CD4-positive, alpha-beta T cell treated with Interleukin-12 subunit alpha and Interleukin-12 subunit beta, for 1 hour (primary cell): ENCODE measurements at regions not wholly inside any gene's neighbourhood (a gene's known extent, or its start where the extent isn't known, plus 50 kb on each side); places are given as distances from the start of the nearest gene placed in this dataset.

Source experiments
- DNase-seq: peaks from one replicate; pipeline ENCODE4 v3.0.0-alpha.2; 2020

GRCh38 chr5:174338185-174339010 lies 292.9 kb downstream of the NSG2 start:
- no peak for DNase-seq

- no peak for DNase-seq
Observed at GRCh38 chr5:174339130-174339529, 293.6 kb downstream of the NSG2 start.

- DNase-seq, result no peak
Observed at GRCh38 chr5:174340226-174340625, 294.7 kb downstream of the NSG2 start.

DNA sequence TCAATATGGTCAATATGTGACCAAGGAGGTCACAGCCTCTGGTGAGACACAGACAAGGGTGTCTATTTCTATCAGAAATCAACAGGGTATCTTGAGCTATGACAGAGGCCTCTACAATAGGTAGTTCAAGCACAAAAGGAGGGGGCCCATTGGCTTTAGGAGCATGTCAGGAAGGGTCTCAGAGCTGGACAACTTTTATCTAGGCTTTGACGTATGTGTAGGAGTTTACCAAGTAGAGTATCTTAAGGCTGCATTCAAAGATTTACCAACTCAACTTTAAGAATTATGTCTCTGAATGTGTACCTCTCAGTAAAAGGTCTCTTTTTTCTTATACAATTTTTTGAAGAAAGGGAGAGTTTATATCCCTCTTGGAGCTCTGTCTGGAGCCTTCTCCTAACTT lies 297.2 kb downstream of the NSG2 start:
- no peak for DNase-seq

DNA sequence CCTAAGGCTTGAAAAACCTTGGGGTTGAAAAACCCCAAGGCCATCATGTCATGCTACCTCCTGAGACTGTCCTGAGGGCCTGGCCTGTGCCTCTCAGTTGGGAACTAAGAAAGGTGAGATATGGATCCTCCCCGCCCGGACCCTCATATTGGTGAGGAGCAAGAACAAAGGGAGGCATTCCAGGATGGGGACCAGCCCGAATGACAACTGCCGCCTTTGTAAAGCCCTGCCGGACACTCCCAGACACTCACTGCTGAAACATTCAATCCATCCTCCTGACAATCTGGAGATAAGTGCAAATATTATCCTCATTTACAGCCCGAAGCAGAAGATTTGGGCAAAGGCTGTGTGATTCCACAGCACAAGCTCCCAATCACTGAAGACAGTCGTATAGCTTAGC lies 298.3 kb downstream of the NSG2 start:
- DNase-seq, result no peak

DNA sequence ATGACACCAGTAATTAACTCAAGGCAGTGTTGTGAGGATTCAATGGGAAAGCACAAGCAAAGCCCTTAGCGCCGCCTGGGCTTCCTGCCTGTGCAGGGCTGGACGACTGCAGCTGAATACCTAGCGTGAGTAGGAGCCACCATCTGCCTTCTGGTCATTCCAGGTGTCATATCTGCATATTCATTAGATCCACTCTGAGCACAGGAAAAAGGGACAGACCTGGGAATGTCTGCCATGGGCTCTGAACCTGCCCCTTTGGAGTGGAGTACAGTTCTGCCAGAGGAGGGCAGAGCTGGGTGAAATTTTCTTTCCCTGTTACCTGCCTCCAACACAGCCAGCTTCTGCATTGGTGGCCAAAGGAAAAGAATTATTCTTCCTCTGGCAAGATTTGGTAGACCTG lies 298.8 kb downstream of the NSG2 start:
- DNase-seq, result no peak

- DNase-seq, result no peak
Observed at GRCh38 chr5:174347183-174347582, 301.7 kb downstream of the NSG2 start.

- no peak for DNase-seq
Observed at GRCh38 chr5:174348311-174348981, 302.9 kb downstream of the NSG2 start.

GRCh38 chr5:174352681-174353080 lies 307.2 kb downstream of the NSG2 start:
- no peak for DNase-seq

DNA sequence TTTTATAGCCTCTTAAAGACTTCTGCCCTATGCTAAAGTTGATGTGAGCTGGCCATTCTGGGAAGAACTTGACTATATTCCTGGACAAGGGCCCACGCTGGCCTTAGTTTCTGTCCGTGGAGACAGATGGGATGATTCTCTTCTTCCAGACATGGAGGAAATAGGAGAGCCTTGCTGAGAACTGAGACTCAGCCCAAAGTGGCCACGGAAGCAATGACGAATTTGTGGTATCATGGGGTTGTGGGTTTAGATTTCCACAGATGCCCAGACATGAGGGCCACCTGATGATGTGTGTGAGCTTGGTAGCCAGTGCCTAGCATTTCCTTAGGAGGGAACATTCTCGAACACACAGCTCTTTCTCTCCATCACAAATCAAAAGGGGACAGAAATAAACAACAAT lies 309.1 kb downstream of the NSG2 start:
- DNase-seq, result no peak

DNA sequence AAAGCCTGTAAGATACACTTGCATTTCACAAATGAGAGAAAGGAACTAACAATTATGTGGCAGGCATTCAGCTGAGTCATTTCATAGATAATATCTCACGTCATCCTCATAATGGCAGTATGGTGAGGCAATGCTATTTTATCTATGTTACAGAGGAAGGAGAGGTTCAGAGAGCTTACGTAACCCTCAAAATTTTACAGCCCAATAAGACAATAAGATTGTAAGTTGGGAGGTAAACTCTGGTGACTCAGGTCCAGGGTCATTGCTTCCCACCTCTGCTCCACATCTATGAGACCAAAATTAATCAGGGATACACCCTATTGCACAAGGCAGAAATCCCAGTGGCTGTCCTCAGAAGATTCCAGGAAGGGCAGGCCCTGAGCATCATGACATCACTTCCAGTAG lies 309.7 kb downstream of the NSG2 start:
- no peak for DNase-seq

- DNase-seq, result no peak
Observed at GRCh38 chr5:174355995-174356394, 310.5 kb downstream of the NSG2 start.

- no peak for DNase-seq
Observed at GRCh38 chr5:174356536-174356935, 311.0 kb downstream of the NSG2 start.

DNA sequence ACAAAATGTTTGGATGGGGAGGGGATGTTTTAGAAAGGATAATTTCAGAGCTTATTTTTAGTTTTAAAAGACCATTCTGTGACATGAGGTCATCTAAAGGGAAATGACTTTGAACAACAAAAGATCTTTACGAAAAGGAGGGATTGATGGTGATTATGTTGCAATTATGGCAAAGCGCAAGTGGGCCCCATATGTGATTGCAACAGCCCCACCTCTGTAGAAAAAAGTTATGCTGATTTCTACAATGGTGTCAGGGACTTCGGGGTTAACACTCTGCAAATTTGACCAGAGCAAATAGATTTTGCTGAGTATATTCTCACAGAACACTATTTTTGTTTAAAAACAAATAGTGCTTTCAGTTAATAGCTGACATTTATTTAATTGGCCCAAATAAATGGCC lies 312.8 kb downstream of the NSG2 start:
- no peak for DNase-seq

DNA sequence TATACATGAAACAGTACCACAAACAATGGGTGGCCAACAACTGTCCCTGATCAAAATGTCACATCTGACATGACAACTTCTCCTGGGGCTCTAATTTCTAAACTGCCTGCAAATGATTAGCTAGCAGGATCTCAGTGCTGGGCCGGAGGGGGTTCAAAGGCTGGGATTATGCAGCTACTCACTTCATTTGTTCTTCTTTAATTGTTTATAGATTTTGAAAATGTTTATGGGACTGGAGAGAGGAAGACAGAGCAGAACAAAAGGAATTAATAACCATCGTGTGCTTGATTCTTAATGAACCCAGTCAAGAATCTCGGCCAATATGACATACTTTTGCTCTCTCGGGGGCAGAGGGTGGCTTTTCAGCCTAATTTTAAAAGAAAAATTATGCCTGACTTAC lies 313.6 kb downstream of the NSG2 start:
- DNase-seq, result no peak

GRCh38 chr5:174362514-174362913 lies 317.0 kb downstream of the NSG2 start:
- DNase-seq, result no peak

DNA sequence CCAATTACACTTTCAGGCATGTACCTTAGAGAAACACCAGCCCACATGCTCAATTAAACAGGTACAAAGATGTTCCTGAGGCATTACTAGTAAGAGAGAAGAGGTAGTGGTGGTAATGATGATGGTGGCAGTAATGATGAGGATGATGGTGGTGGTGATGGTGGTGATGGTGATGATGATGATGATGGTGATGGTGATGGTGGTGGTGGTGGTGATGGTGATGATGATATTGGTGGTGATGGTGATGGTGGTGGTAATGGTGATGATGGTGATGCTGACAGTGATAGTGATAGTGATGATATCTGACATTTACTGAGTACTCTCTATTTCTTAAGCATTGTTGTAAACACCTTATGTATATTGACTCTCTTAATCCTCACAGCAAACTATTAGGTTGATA lies 318.4 kb downstream of the NSG2 start:
- DNase-seq, result no peak

- no peak for DNase-seq
Observed at GRCh38 chr5:174364676-174365075, 319.2 kb downstream of the NSG2 start.

GRCh38 chr5:174371600-174372094 lies 326.1 kb downstream of the NSG2 start:
- DNase-seq, result no peak

- DNase-seq, result no peak
Observed at GRCh38 chr5:174374206-174374605, 328.7 kb downstream of the NSG2 start.

GRCh38 chr5:174376056-174376455 lies 330.6 kb downstream of the NSG2 start:
- no peak for DNase-seq

GRCh38 chr5:174376726-174377373 lies 331.3 kb downstream of the NSG2 start:
- no peak for DNase-seq

- DNase-seq, result no peak
Observed at GRCh38 chr5:174378121-174378874, 332.8 kb downstream of the NSG2 start.
